SK-N-SH (cell line): ENCODE measurements at regions not wholly inside any gene's neighbourhood (a gene's known extent, or its start where the extent isn't known, plus 50 kb on each side); places are given as distances from the start of the nearest gene placed in this dataset.

Source experiments
- CTCF ChIA-PET: fragments of 300-600, 350-600 bp; formaldehyde crosslinking; extraction: SDS; loops from one replicate; lab custom pipeline; 2021; lab: Yijun Ruan, JAX
- POLR2A ChIA-PET: fragments of 350-600 bp; sonication (Branson Sonifier 250); formaldehyde crosslinking; extraction: SDS; loops from one replicate; lab custom pipeline; 2020; ENCODE audit warnings: antibody characterized with exemption, inconsistent platforms; lab: Yijun Ruan, JAX
- DNase-seq: peaks from one replicate; pipeline ENCODE4 v3.0.0; 2012
- H2AFZ ChIP-seq: fragments of 200-600 bp; sonication (generic); 2 replicates; pipeline ENCODE4 v1.8.1; 2016; ENCODE audit warnings: antibody characterized with exemption, mild to moderate bottlenecking, low read depth
- H3F3A ChIP-seq: fragments of 200-600 bp; sonication (generic); replicated peaks from 2 replicates; pipeline ENCODE3; 2016; ENCODE audit warnings: antibody characterized with exemption, mild to moderate bottlenecking; ENCODE audit not compliant: insufficient read depth
- H3K27ac ChIP-seq, 2 experiments: fragments of 200-500 bp in 1 of 2; fragments of 200-600 bp in 1 of 2; sonication (Bioruptor generic) in 1 of 2; sonication (generic), shearing (Covaris generic) in 1 of 2; 2 replicates each; pipeline versions ENCODE4 v1.5.1 to v1.6.1; 2014 to 2016; ENCODE audit warnings: low read depth in 2 of 2, inconsistent platforms in 1 of 2, low read length in 1 of 2, mild to moderate bottlenecking in 1 of 2, mixed read lengths in 1 of 2
- H3K27me3 ChIP-seq: fragments of 200-600 bp; sonication (generic), shearing (Covaris generic); 2 replicates; pipeline ENCODE4 v1.6.1; 2016; ENCODE audit warnings: mixed run types; ENCODE audit not compliant: insufficient read depth
- H3K36me3 ChIP-seq, 2 experiments: fragments of 200-500 bp in 1 of 2; fragments of 200-600 bp in 1 of 2; sonication (Bioruptor generic) in 1 of 2; sonication (generic) in 1 of 2; replicated peaks in 1 of 2; 2 replicates each; pipeline versions ENCODE3 to v1.5.1; 2014 to 2016; ENCODE audit warnings: low read length in 1 of 2, mild to moderate bottlenecking in 1 of 2; ENCODE audit not compliant: insufficient read depth in 2 of 2, control insufficient read depth in 1 of 2
- H3K4me1 ChIP-seq, 2 experiments: fragments of 200-500 bp in 1 of 2; fragments of 200-600 bp in 1 of 2; sonication (Bioruptor generic) in 1 of 2; sonication (generic), shearing (Covaris generic) in 1 of 2; 2 replicates each; pipeline versions ENCODE4 v1.5.1 to v1.6.1; 2014 to 2016; ENCODE audit warnings: low read depth in 1 of 2, low read length in 1 of 2, mixed run types in 1 of 2; ENCODE audit not compliant: insufficient read depth in 2 of 2, control insufficient read depth in 1 of 2
- H3K4me2 ChIP-seq: fragments of 200-600 bp; sonication (generic), shearing (Covaris generic); 2 replicates; pipeline ENCODE4 v1.6.1; 2017; ENCODE audit warnings: mixed run types
- H3K4me3 ChIP-seq, 2 experiments: fragments of 200-500 bp in 1 of 2; fragments of 200-600 bp in 1 of 2; sonication (Bioruptor generic) in 1 of 2; sonication (generic), shearing (Covaris generic) in 1 of 2; 2 replicates each; pipeline versions ENCODE4 v1.5.1 to v1.8.1; 2014 to 2016; ENCODE audit warnings: low read depth in 2 of 2, inconsistent platforms in 1 of 2, low read length in 1 of 2, mild to moderate bottlenecking in 1 of 2, mixed read lengths in 1 of 2, moderate library complexity in 1 of 2
- H3K79me2 ChIP-seq: fragments of 200-600 bp; sonication (generic); 2 replicates; pipeline ENCODE4 v1.8.1; 2017; ENCODE audit warnings: mild to moderate bottlenecking; ENCODE audit not compliant: insufficient read depth
- H3K9ac ChIP-seq: fragments of 200-600 bp; sonication (generic); 2 replicates; pipeline ENCODE4 v1.6.1; 2017; ENCODE audit warnings: mixed run types
- H3K9me2 ChIP-seq: fragments of 200-600 bp; sonication (generic); 2 replicates; pipeline ENCODE4 v1.6.1; 2017; ENCODE audit warnings: mixed run types
- H3K9me3 ChIP-seq: fragments of 200-600 bp; sonication (generic); 2 replicates; pipeline ENCODE4 v1.6.1; 2017; ENCODE audit warnings: mixed run types, mild to moderate bottlenecking, moderate library complexity
- H4K20me1 ChIP-seq: fragments of 200-600 bp; sonication (generic); 2 replicates; pipeline ENCODE4 v1.6.1; 2017; ENCODE audit warnings: mild to moderate bottlenecking, mixed run types; ENCODE audit not compliant: insufficient read depth
- CHD2 ChIP-seq: fragments of 150-350 bp; IDR thresholded peaks from 2 replicates; pipeline ENCODE4 v1.6.1; 2018; ENCODE audit warnings: low read length; ENCODE audit not compliant: partially characterized antibody
- FOSL2 ChIP-seq: IDR thresholded peaks from 2 replicates; pipeline ENCODE4 v1.4.0; 2012; ENCODE audit warnings: low read depth, mild to moderate bottlenecking, moderate library complexity, borderline replicate concordance
- NFIC ChIP-seq: IDR thresholded peaks from 2 replicates; pipeline ENCODE4 v1.4.0; 2012; ENCODE audit warnings: borderline replicate concordance
- PBX3 ChIP-seq: IDR thresholded peaks from 2 replicates; pipeline ENCODE4; 2012
- RXRA ChIP-seq: IDR thresholded peaks from 2 replicates; pipeline ENCODE4 v1.4.0; 2012; ENCODE audit warnings: low read depth, mild to moderate bottlenecking, borderline replicate concordance
- SMC3 ChIP-seq: IDR thresholded peaks from 2 replicates; pipeline ENCODE4 v1.6.1; 2012; ENCODE audit warnings: low read depth, low read length, improper control_type of control experiment
- TAF1 ChIP-seq: IDR thresholded peaks from 2 replicates; pipeline ENCODE4 v1.6.1; 2012; ENCODE audit warnings: low read depth, mild to moderate bottlenecking, low read length, moderate library complexity, borderline replicate concordance
- TCF12 ChIP-seq: IDR thresholded peaks from 2 replicates; pipeline ENCODE4 v1.4.0; 2012
- TEAD4 ChIP-seq: IDR thresholded peaks from 2 replicates; pipeline ENCODE4 v1.4.0; 2012; ENCODE audit warnings: mild to moderate bottlenecking, borderline replicate concordance; ENCODE audit not compliant: insufficient read depth
- WGBS: methylation state at CpG from one replicate; pipeline ENCODE4 v1.1.6; 2017; ENCODE audit warnings: low lambda C conversion rate; 5-methylcytosine and 5-hydroxymethylcytosine counted together
- TF ChIP-seq, protein P1 (sequence below): IDR thresholded peaks from 2 replicates; pipeline ENCODE4 v1.6.1; 2012; ENCODE audit warnings: mild to moderate bottlenecking, low read depth, low read length, moderate library complexity
- TF ChIP-seq, protein P2 (sequence below): IDR thresholded peaks from 2 replicates; pipeline ENCODE4 v1.4.0; 2012; ENCODE audit warnings: low read depth, borderline replicate concordance
- TF ChIP-seq, protein P3 (sequence below): fragments of 200-600 bp; sonication (generic); IDR thresholded peaks from 2 replicates; pipeline ENCODE4 v1.6.1; 2017; ENCODE audit warnings: antibody characterized with exemption, mild to moderate bottlenecking, moderate library complexity

DNA sequence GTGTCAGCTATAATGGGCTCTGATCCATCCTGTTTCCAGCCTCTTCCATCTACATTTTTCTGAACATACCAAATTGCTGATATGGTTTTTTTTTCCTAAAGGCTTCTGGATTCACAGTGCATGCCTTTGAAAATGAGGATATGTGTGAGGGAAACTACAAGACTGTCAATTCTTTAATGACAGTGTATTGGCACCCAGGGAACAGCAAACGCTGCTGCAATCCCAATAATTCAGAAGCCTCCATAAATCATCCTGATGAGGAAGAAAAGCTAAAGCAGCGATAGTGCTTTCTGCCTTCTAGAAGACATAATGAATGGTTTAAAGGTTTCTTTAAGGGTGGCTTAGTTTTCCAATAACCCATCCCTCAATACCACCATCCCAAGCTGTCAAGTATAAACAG lies 304.5 kb upstream of the PKDCC start:
- ChIA-PET CTCF (interaction anchor here (1.1 to 1.7 kb wide), 3 partner anchors 22 to 1905 kb away, joined by 3 to 4 read pairs (median 3); no protein-coding TSS in a partner anchor), POLR2A (no interaction called here)
- no peak for DNase-seq
- Histone ChIP-seq H3K36me3 (no peaks in the 10 kb centered on the region), H3K9me2 (no peaks in the 10 kb centered on the region), H3K4me3 (no peak overlapping the region), H3K27ac (no peak overlapping the region), H3K4me2 (no peak overlapping the region), H3K27me3 (no peaks in the 10 kb centered on the region), H3K79me2 (no peaks in the 10 kb centered on the region), H4K20me1 (no peaks in the 10 kb centered on the region), H3K9me3 (no peaks in the 10 kb centered on the region), H2AFZ (no peak overlapping the region), H3K4me1 (no peaks in the 10 kb centered on the region), H3F3A (no peaks in the 10 kb centered on the region), H3K9ac (no peak overlapping the region)
- WGBS, result 19% methylated on average over 2 of the region's 2 CpGs
- TF ChIP-seq RXRA, result no peak
- no peak for TF ChIP-seq FOSL2
- TF ChIP-seq, protein P1, sequence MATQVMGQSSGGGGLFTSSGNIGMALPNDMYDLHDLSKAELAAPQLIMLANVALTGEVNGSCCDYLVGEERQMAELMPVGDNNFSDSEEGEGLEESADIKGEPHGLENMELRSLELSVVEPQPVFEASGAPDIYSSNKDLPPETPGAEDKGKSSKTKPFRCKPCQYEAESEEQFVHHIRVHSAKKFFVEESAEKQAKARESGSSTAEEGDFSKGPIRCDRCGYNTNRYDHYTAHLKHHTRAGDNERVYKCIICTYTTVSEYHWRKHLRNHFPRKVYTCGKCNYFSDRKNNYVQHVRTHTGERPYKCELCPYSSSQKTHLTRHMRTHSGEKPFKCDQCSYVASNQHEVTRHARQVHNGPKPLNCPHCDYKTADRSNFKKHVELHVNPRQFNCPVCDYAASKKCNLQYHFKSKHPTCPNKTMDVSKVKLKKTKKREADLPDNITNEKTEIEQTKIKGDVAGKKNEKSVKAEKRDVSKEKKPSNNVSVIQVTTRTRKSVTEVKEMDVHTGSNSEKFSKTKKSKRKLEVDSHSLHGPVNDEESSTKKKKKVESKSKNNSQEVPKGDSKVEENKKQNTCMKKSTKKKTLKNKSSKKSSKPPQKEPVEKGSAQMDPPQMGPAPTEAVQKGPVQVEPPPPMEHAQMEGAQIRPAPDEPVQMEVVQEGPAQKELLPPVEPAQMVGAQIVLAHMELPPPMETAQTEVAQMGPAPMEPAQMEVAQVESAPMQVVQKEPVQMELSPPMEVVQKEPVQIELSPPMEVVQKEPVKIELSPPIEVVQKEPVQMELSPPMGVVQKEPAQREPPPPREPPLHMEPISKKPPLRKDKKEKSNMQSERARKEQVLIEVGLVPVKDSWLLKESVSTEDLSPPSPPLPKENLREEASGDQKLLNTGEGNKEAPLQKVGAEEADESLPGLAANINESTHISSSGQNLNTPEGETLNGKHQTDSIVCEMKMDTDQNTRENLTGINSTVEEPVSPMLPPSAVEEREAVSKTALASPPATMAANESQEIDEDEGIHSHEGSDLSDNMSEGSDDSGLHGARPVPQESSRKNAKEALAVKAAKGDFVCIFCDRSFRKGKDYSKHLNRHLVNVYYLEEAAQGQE, result no peak
- no peak for TF ChIP-seq TAF1

DNA sequence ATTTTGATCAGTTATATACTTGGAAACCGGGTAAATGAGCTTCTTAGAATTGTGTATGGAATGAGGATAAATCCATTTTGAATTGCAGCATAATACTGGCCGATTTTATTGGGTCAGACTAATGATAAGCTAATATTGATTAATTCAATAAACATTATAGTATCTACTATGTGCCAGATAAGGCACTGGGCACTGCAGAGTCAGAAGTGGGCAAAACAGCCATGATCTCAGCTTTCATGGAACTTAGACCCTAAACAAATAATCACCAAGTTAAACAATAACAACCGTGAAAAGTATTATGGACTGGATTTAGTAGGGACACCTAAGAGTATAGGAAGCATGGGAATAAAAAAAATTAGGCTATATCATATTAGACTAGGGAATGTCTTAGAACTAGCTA lies 297.0 kb upstream of the PKDCC start:
- H2AFZ ChIP-seq, result no peak overlapping the region
- no peaks in the 10 kb centered on the region for H3K9me2 ChIP-seq
- no peak overlapping the region for H3K4me3 ChIP-seq
- H3K4me1 ChIP-seq, result no peaks in the 10 kb centered on the region
- H3K27ac ChIP-seq, result no peak overlapping the region
- no peak overlapping the region for H3K9ac ChIP-seq
- no peak for DNase-seq
- CTCF ChIA-PET, result interaction anchor here (1.1 to 1.2 kb wide), 2 partner anchors 52 to 1837 kb away, joined by 3 to 7 read pairs; no protein-coding TSS in a partner anchor
- H3K27me3 ChIP-seq, result no peaks in the 10 kb centered on the region
- 10% methylated on average over 3 of the region's 3 CpGs for WGBS
- no peaks in the 10 kb centered on the region for H3K36me3 ChIP-seq
- TF ChIP-seq, protein P2, sequence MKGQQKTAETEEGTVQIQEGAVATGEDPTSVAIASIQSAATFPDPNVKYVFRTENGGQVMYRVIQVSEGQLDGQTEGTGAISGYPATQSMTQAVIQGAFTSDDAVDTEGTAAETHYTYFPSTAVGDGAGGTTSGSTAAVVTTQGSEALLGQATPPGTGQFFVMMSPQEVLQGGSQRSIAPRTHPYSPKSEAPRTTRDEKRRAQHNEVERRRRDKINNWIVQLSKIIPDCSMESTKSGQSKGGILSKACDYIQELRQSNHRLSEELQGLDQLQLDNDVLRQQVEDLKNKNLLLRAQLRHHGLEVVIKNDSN, result no peak
- no peak for TF ChIP-seq NFIC
- no peak for TF ChIP-seq RXRA
- no peak for TF ChIP-seq TEAD4
- TF ChIP-seq TCF12, result no peak
- TF ChIP-seq PBX3, result no peak
- TF ChIP-seq FOSL2, result no peak
- TF ChIP-seq, protein P1, result no peak
- TF ChIP-seq, protein P3, sequence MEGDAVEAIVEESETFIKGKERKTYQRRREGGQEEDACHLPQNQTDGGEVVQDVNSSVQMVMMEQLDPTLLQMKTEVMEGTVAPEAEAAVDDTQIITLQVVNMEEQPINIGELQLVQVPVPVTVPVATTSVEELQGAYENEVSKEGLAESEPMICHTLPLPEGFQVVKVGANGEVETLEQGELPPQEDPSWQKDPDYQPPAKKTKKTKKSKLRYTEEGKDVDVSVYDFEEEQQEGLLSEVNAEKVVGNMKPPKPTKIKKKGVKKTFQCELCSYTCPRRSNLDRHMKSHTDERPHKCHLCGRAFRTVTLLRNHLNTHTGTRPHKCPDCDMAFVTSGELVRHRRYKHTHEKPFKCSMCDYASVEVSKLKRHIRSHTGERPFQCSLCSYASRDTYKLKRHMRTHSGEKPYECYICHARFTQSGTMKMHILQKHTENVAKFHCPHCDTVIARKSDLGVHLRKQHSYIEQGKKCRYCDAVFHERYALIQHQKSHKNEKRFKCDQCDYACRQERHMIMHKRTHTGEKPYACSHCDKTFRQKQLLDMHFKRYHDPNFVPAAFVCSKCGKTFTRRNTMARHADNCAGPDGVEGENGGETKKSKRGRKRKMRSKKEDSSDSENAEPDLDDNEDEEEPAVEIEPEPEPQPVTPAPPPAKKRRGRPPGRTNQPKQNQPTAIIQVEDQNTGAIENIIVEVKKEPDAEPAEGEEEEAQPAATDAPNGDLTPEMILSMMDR, result no peak
- TF ChIP-seq SMC3, result no peak
- TF ChIP-seq CHD2, result no peak
- H4K20me1 ChIP-seq, result no peaks in the 10 kb centered on the region
- H3F3A ChIP-seq, result no peaks in the 10 kb centered on the region
- H3K9me3 ChIP-seq, result no peaks in the 10 kb centered on the region
- no peak overlapping the region for H3K4me2 ChIP-seq
- POLR2A ChIA-PET, result no interaction called here
- H3K79me2 ChIP-seq, result no peaks in the 10 kb centered on the region
